ENCODE measurements at regions not wholly inside any gene's neighbourhood (a gene's known extent, or its start where the extent isn't known, plus 50 kb on each side); places are given as distances from the start of the nearest gene placed in this dataset.
A peak's percentile ranks its signal among the peaks of the same experiment; 100 is the strongest.
"Not testable (repeated sequence)": the region's sequence is repeated elsewhere in the genome, so short reads cannot be mapped to it uniquely, and the experiment has no call there.

- DNase-seq (ENCODE audit: low read depth, low spot score), result no peak
These were observed 97.5 kb downstream of the SH3YL1 start for GRCh38 chr2:166381-166780.

- no peak for DNase-seq (ENCODE audit: low read depth, low spot score)
These were observed 98.3 kb downstream of the SH3YL1 start for GRCh38 chr2:165530-165929.

- DNase-seq (ENCODE audit: low read depth, low spot score), result no peak
These were observed 101.1 kb downstream of the SH3YL1 start for GRCh38 chr2:162473-163382.

- DNase-seq (ENCODE audit: low read depth, low spot score), result no peak
These were observed 102.1 kb downstream of the SH3YL1 start for GRCh38 chr2:161729-162128.

GRCh38 chr2:151553-152334 is 105.4 kb upstream of the FAM110C start:
- peak; percentile 1 for DNase-seq (ENCODE audit: low read depth, low spot score)

- DNase-seq (ENCODE audit: low read depth, low spot score), result no peak
These were observed 99.1 kb upstream of the FAM110C start for GRCh38 chr2:145407-145806.

- DNase-seq (ENCODE audit: low read depth, low spot score), result no peak
These were observed 95.3 kb upstream of the FAM110C start for GRCh38 chr2:141611-142010.

- DNase-seq (ENCODE audit: low read depth, low spot score), result no peak
These were observed 90.4 kb upstream of the FAM110C start for GRCh38 chr2:136666-137065.

GRCh38 chr2:133675-134593 is 87.6 kb upstream of the FAM110C start:
- no peak for DNase-seq (ENCODE audit: low read depth, low spot score)

GRCh38 chr2:126769-127168 is 80.5 kb upstream of the FAM110C start:
- not testable (repeated sequence) for DNase-seq (ENCODE audit: low read depth, low spot score)

GRCh38 chr2:124241-124880 is 78.1 kb upstream of the FAM110C start:
- DNase-seq (ENCODE audit: low read depth, low spot score), result peak; percentile 7

GRCh38 chr2:116953-117352 is 70.6 kb upstream of the FAM110C start:
- no peak for DNase-seq (ENCODE audit: low read depth, low spot score)

- peak; percentile 33 for DNase-seq (ENCODE audit: low read depth, low spot score)
These were observed 69.0 kb upstream of the FAM110C start for GRCh38 chr2:115303-115702.

GRCh38 chr2:114616-115015 is 68.3 kb upstream of the FAM110C start:
- DNase-seq (ENCODE audit: low read depth, low spot score), result no peak

- DNase-seq (ENCODE audit: low read depth, low spot score), result no peak
These were observed 63.7 kb upstream of the FAM110C start for GRCh38 chr2:109998-110397.

GRCh38 chr2:108920-109809 is 62.9 kb upstream of the FAM110C start:
- DNase-seq (ENCODE audit: low read depth, low spot score), result no peak

GRCh38 chr2:101016-101415 is 54.7 kb upstream of the FAM110C start:
- no peak for DNase-seq (ENCODE audit: low read depth, low spot score)

Data from astrocyte of the hippocampus (primary cell).